Stimulated activated CD8-positive, alpha-beta memory T cell treated with anti-CD3 and anti-CD28 coated beads, Interleukin-7, amount 100 ng/mL, for 1 hour (primary cell): ENCODE measurements at regions not wholly inside any gene's neighbourhood (a gene's known extent, or its start where the extent isn't known, plus 50 kb on each side); places are given as distances from the start of the nearest gene placed in this dataset.
"Not testable (repeated sequence)": the region's sequence is repeated elsewhere in the genome, so short reads cannot be mapped to it uniquely, and the experiment has no call there.

Source experiments
- DNase-seq, 2 donors: peaks; one replicate each; pipeline ENCODE4 v3.0.0-alpha.2; 2020; ENCODE audit warnings: low read depth in 2 of 2

GRCh38 chr12:88893801-88894200 is 313.5 kb upstream of the KITLG start:
- DNase-seq, result no peak

- not testable (repeated sequence) for DNase-seq
Observed at GRCh38 chr12:88891434-88891833, 311.2 kb upstream of the KITLG start.

GRCh38 chr12:88889326-88890110 is 309.2 kb upstream of the KITLG start:
- no peak for DNase-seq

- no peak for DNase-seq
Observed at GRCh38 chr12:88884600-88884999, 304.3 kb upstream of the KITLG start.

GRCh38 chr12:88882662-88883061 is 302.4 kb upstream of the KITLG start:
- no peak for DNase-seq

GRCh38 chr12:88880051-88880450 is 299.8 kb upstream of the KITLG start:
- DNase-seq, result no peak

- DNase-seq, result no peak
Observed at GRCh38 chr12:88878295-88878694, 298.0 kb upstream of the KITLG start.

- DNase-seq, result no peak
Observed at GRCh38 chr12:88876857-88877256, 296.6 kb upstream of the KITLG start.

- DNase-seq, result no peak
Observed at GRCh38 chr12:88870000-88870737, 289.9 kb upstream of the KITLG start.

- DNase-seq, result no peak
Observed at GRCh38 chr12:88868050-88868449, 287.8 kb upstream of the KITLG start.

GRCh38 chr12:88867510-88867909 is 287.2 kb upstream of the KITLG start:
- DNase-seq, result no peak

- DNase-seq, result no peak
Observed at GRCh38 chr12:88866881-88867280, 286.6 kb upstream of the KITLG start.

GRCh38 chr12:88865537-88865936 is 285.3 kb upstream of the KITLG start:
- DNase-seq, result no peak

GRCh38 chr12:88860851-88861250 is 280.6 kb upstream of the KITLG start:
- no peak for DNase-seq

GRCh38 chr12:88856201-88856600 is 275.9 kb upstream of the KITLG start:
- DNase-seq, result no peak

- DNase-seq, result no peak
Observed at GRCh38 chr12:88855301-88855700, 275.0 kb upstream of the KITLG start.

- no peak for DNase-seq
Observed at GRCh38 chr12:88854260-88854659, 274.0 kb upstream of the KITLG start.

GRCh38 chr12:88847246-88847645 is 267.0 kb upstream of the KITLG start:
- DNase-seq, result not testable (repeated sequence)

- no peak for DNase-seq
Observed at GRCh38 chr12:88844426-88844825, 264.2 kb upstream of the KITLG start.

GRCh38 chr12:88842314-88842713 is 262.0 kb upstream of the KITLG start:
- DNase-seq, result no peak

- DNase-seq, result no peak
Observed at GRCh38 chr12:88839486-88839885, 259.2 kb upstream of the KITLG start.

GRCh38 chr12:88836156-88836555 is 255.9 kb upstream of the KITLG start:
- no peak for DNase-seq

GRCh38 chr12:88834226-88834625 is 254.0 kb upstream of the KITLG start:
- no peak for DNase-seq
